ENCODE measurements at regions not wholly inside any gene's neighbourhood (a gene's known extent, or its start where the extent isn't known, plus 50 kb on each side); places are given as distances from the start of the nearest gene placed in this dataset.

DNA sequence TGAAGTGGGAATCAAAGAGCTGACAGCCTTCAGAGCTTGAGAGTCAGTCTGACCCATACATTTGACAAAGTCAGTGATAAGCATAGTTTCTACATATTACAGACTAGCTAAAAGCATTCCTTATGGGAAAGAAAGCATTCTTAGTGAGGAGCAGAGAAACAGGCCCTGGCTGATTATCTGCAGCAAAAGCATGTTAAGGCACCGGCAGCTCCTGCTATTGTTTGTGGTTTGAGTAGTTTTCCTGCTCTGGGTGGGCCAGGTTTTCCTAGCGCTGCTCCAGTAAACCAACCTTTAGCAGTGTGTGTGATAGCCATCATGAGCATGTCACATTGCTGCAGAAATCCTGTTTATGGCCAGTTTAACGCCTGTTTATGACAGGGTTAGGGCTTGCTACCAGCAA lies 51.6 kb upstream of the WDR1 start (continued):
- TF ChIP-seq, protein P1, sequence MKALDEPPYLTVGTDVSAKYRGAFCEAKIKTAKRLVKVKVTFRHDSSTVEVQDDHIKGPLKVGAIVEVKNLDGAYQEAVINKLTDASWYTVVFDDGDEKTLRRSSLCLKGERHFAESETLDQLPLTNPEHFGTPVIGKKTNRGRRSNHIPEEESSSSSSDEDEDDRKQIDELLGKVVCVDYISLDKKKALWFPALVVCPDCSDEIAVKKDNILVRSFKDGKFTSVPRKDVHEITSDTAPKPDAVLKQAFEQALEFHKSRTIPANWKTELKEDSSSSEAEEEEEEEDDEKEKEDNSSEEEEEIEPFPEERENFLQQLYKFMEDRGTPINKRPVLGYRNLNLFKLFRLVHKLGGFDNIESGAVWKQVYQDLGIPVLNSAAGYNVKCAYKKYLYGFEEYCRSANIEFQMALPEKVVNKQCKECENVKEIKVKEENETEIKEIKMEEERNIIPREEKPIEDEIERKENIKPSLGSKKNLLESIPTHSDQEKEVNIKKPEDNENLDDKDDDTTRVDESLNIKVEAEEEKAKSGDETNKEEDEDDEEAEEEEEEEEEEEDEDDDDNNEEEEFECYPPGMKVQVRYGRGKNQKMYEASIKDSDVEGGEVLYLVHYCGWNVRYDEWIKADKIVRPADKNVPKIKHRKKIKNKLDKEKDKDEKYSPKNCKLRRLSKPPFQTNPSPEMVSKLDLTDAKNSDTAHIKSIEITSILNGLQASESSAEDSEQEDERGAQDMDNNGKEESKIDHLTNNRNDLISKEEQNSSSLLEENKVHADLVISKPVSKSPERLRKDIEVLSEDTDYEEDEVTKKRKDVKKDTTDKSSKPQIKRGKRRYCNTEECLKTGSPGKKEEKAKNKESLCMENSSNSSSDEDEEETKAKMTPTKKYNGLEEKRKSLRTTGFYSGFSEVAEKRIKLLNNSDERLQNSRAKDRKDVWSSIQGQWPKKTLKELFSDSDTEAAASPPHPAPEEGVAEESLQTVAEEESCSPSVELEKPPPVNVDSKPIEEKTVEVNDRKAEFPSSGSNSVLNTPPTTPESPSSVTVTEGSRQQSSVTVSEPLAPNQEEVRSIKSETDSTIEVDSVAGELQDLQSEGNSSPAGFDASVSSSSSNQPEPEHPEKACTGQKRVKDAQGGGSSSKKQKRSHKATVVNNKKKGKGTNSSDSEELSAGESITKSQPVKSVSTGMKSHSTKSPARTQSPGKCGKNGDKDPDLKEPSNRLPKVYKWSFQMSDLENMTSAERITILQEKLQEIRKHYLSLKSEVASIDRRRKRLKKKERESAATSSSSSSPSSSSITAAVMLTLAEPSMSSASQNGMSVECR (CRISPR knock-in tag; IDR thresholded peaks at IDR 0.05; ENCODE audit: borderline replicate concordance) = no peak
- TF ChIP-seq ATF1 (CRISPR knock-in tag; IDR thresholded peaks at IDR 0.05) = no peak
- TF ChIP-seq NFYB (CRISPR knock-in tag; conservative IDR thresholded peaks at IDR 0.05; ENCODE audit: low read depth) = no peak

GRCh38 chr4:10167201-10167600 lies 50.6 kb upstream of the WDR1 start:
- Mint-ChIP-seq H3K4me1 (peaks cover 4% of the 10 kb centered on the region), H3K36me3 (no peaks in the 10 kb centered on the region), H3K9me3 (no peaks in the 10 kb centered on the region), H3K4me3 (no peak overlapping the region), H3K27me3 (ENCODE audit: low read depth) (no peaks in the 10 kb centered on the region; the same call in 1 of the 2 replicates), H3K27ac (no peak overlapping the region)
- ChIA-PET POLR2A (no interaction called here), CTCF (interaction anchor here (1.3 kb wide), 1 partner anchor 294 kb away, joined by 3 read pairs; no protein-coding TSS in a partner anchor)
- DNase-seq (ENCODE audit: low spot score) (no peak), ATAC-seq (no peak)
- TF ChIP-seq IRF2 (CRISPR knock-in tag; IDR thresholded peaks at IDR 0.05; ENCODE audit: borderline replicate concordance, low read depth) = no peak
- TF ChIP-seq SOX15 (CRISPR knock-in tag; IDR thresholded peaks at IDR 0.05) = no peak
- TF ChIP-seq, protein P2, sequence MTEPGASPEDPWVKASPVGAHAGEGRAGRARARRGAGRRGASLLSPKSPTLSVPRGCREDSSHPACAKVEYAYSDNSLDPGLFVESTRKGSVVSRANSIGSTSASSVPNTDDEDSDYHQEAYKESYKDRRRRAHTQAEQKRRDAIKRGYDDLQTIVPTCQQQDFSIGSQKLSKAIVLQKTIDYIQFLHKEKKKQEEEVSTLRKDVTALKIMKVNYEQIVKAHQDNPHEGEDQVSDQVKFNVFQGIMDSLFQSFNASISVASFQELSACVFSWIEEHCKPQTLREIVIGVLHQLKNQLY (CRISPR knock-in tag; IDR thresholded peaks at IDR 0.05) = no peak
- TF ChIP-seq ETV6 (CRISPR knock-in tag; IDR thresholded peaks at IDR 0.05) = no peak
- no peak for TF ChIP-seq TEAD4 (CRISPR knock-in tag; IDR thresholded peaks at IDR 0.05)
- TF ChIP-seq FOXP1 (CRISPR knock-in tag; IDR thresholded peaks at IDR 0.05; ENCODE audit: borderline replicate concordance) = no peak
- TF ChIP-seq ZNF671 (CRISPR knock-in tag; IDR thresholded peaks at IDR 0.05) = no peak

All from WTC11 (cell line).